Chondrocyte (in vitro differentiated cells): ENCODE measurements at regions not wholly inside any gene's neighbourhood (a gene's known extent, or its start where the extent isn't known, plus 50 kb on each side); places are given as distances from the start of the nearest gene placed in this dataset.

Source experiments
- DNase-seq: peaks from one replicate; pipeline ENCODE4 v3.0.0; 2021; ENCODE audit warnings: mixed read lengths, low spot score
- H3K27ac Mint-ChIP-seq: one replicate; pipeline ENCODE4 v1.8.0; 2021; ENCODE audit warnings: mild to moderate bottlenecking, moderate library complexity, mixed read lengths; ENCODE audit not compliant: unreplicated experiment
- H3K27me3 Mint-ChIP-seq: 2 replicates; pipeline ENCODE4 v1.8.0; 2021; ENCODE audit warnings: low read depth, mixed read lengths
- H3K36me3 Mint-ChIP-seq: 2 replicates; pipeline ENCODE4 v1.8.0; 2021; ENCODE audit warnings: low read depth, mixed read lengths
- H3K4me1 Mint-ChIP-seq: 2 replicates; pipeline ENCODE4 v1.8.0; 2021; ENCODE audit warnings: low read depth, mild to moderate bottlenecking, mixed read lengths
- H3K4me3 Mint-ChIP-seq: one replicate; pipeline ENCODE4 v1.8.0; 2021; ENCODE audit warnings: mild to moderate bottlenecking, moderate library complexity, mixed read lengths; ENCODE audit not compliant: unreplicated experiment
- H3K9me3 Mint-ChIP-seq: 2 replicates; pipeline ENCODE4 v1.8.0; 2021; ENCODE audit warnings: low read depth, mixed read lengths
- TF ChIP-seq, protein P1 (sequence below): fragments of 200-600 bp; sonication (generic); IDR thresholded peaks from 2 replicates; pipeline ENCODE4 v1.5.0; 2021; ENCODE audit warnings: antibody characterized with exemption, mild to moderate bottlenecking, moderate library complexity

GRCh38 chr2:206368484-206368883 lies 74.8 kb upstream of the ADAM23 start:
- Mint-ChIP-seq H3K4me3 (no peak overlapping the region), H3K4me1 (peaks cover 9% of the 10 kb centered on the region), H3K36me3 (no peaks in the 10 kb centered on the region), H3K27me3 (peaks cover under 1% of the 10 kb centered on the region), H3K27ac (no peak overlapping the region), H3K9me3 (peaks cover 10% of the 10 kb centered on the region)
- TF ChIP-seq, protein P1, sequence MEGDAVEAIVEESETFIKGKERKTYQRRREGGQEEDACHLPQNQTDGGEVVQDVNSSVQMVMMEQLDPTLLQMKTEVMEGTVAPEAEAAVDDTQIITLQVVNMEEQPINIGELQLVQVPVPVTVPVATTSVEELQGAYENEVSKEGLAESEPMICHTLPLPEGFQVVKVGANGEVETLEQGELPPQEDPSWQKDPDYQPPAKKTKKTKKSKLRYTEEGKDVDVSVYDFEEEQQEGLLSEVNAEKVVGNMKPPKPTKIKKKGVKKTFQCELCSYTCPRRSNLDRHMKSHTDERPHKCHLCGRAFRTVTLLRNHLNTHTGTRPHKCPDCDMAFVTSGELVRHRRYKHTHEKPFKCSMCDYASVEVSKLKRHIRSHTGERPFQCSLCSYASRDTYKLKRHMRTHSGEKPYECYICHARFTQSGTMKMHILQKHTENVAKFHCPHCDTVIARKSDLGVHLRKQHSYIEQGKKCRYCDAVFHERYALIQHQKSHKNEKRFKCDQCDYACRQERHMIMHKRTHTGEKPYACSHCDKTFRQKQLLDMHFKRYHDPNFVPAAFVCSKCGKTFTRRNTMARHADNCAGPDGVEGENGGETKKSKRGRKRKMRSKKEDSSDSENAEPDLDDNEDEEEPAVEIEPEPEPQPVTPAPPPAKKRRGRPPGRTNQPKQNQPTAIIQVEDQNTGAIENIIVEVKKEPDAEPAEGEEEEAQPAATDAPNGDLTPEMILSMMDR: no peak
- no peak for DNase-seq

DNA sequence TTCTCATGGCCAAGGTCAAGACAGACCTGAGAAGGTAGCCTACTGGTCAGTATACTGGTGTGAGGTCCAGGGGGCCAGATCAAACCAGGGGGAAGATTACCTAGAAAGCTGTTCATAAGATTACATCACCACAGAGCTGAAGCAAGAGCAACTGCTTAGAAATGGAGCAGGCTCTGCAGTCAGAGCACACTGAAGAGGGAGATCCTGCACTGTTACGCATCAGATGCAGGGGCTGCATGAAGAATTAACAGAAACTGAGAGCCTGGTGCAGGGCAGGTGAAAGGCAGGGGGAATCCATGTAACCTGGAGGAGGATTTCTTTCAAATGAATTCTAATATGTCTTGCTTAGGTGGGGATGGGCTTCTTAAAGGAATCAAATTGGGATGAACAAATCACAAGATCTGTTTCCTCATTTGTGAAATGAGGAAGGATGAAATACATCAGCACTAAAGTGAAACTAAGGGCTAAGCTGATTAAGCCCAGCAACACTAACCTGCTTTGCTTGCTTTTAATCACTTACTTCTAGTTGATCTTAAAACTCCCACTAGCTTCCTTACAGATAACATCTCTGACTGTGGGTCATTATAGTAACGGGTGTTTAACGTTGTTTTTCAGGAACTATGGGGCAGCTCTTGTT lies 74.3 kb upstream of the ADAM23 start:
- no peak overlapping the region for H3K4me3 Mint-ChIP-seq
- TF ChIP-seq, protein P1: no peak
- H3K27ac Mint-ChIP-seq: no peak overlapping the region
- peaks cover 2% of the 10 kb centered on the region for H3K27me3 Mint-ChIP-seq
- no peak for DNase-seq
- H3K9me3 Mint-ChIP-seq: peaks cover 11% of the 10 kb centered on the region
- H3K4me1 Mint-ChIP-seq: peaks cover 9% of the 10 kb centered on the region
- H3K36me3 Mint-ChIP-seq: no peaks in the 10 kb centered on the region

DNA sequence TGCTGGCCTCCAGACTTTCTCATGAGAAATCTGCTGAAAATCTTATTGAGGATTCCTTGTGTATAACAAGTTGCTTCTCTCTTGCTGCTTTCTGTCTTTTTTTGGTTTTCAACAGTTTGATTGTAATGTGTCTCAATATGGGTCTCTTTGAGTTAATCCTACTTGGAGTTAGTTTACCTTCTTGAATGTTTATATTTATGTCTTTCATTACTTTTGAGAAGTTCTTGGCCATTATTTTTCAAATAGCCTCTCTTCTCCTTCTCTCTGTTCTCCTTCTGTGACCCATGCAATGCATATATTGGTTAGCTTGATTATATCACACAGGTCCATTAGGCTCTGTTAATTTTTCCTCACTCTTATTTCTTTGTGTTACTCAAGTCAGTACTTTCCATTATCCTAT lies 67.4 kb upstream of the ADAM23 start:
- TF ChIP-seq, protein P1: no peak
- H3K36me3 Mint-ChIP-seq: peaks cover 10% of the 10 kb centered on the region
- DNase-seq: no peak
- H3K4me1 Mint-ChIP-seq: peaks cover 3% of the 10 kb centered on the region
- peaks cover 23% of the 10 kb centered on the region for H3K9me3 Mint-ChIP-seq
- H3K4me3 Mint-ChIP-seq: no peak overlapping the region
- no peak overlapping the region for H3K27ac Mint-ChIP-seq
- peaks cover 5% of the 10 kb centered on the region for H3K27me3 Mint-ChIP-seq

- TF ChIP-seq, protein P1: no peak
- Mint-ChIP-seq H3K4me3 (no peak overlapping the region), H3K4me1 (peaks cover 3% of the 10 kb centered on the region), H3K9me3 (peaks cover 26% of the 10 kb centered on the region), H3K27me3 (peaks cover 3% of the 10 kb centered on the region), H3K27ac (no peak overlapping the region), H3K36me3 (peaks cover 10% of the 10 kb centered on the region)
- no peak for DNase-seq
Measured at GRCh38 chr2:206378835-206379234, 64.5 kb upstream of the ADAM23 start.

GRCh38 chr2:206379266-206379665 lies 64.1 kb upstream of the ADAM23 start:
- no peak for DNase-seq
- Mint-ChIP-seq H3K9me3 (peaks cover 25% of the 10 kb centered on the region), H3K36me3 (peaks cover 10% of the 10 kb centered on the region), H3K4me3 (no peak overlapping the region), H3K27ac (no peak overlapping the region), H3K4me1 (peaks cover 3% of the 10 kb centered on the region), H3K27me3 (peaks cover 3% of the 10 kb centered on the region)
- TF ChIP-seq, protein P1: no peak
